SK-N-SH (cell line): ENCODE measurements at regions not wholly inside any gene's neighbourhood (a gene's known extent, or its start where the extent isn't known, plus 50 kb on each side); places are given as distances from the start of the nearest gene placed in this dataset.

Experiments
- CTCF ChIA-PET: fragments of 300-600, 350-600 bp; formaldehyde crosslinking; extraction: SDS; loops from one replicate; lab custom pipeline; 2021; lab: Yijun Ruan, JAX
- POLR2A ChIA-PET: fragments of 350-600 bp; sonication (Branson Sonifier 250); formaldehyde crosslinking; extraction: SDS; loops from one replicate; lab custom pipeline; 2020; ENCODE audit warnings: antibody characterized with exemption, inconsistent platforms; lab: Yijun Ruan, JAX
- DNase-seq: peaks from one replicate; pipeline ENCODE4 v3.0.0; 2012
- H2AFZ ChIP-seq: fragments of 200-600 bp; sonication (generic); 2 replicates; pipeline ENCODE4 v1.8.1; 2016; ENCODE audit warnings: antibody characterized with exemption, mild to moderate bottlenecking, low read depth
- H3F3A ChIP-seq: fragments of 200-600 bp; sonication (generic); replicated peaks from 2 replicates; pipeline ENCODE3; 2016; ENCODE audit warnings: antibody characterized with exemption, mild to moderate bottlenecking; ENCODE audit not compliant: insufficient read depth
- H3K27ac ChIP-seq, 2 experiments: fragments of 200-500 bp in 1 of 2; fragments of 200-600 bp in 1 of 2; sonication (Bioruptor generic) in 1 of 2; sonication (generic), shearing (Covaris generic) in 1 of 2; 2 replicates each; pipeline versions ENCODE4 v1.5.1 to v1.6.1; 2014 to 2016; ENCODE audit warnings: low read depth in 2 of 2, inconsistent platforms in 1 of 2, low read length in 1 of 2, mild to moderate bottlenecking in 1 of 2, mixed read lengths in 1 of 2
- H3K27me3 ChIP-seq: fragments of 200-600 bp; sonication (generic), shearing (Covaris generic); 2 replicates; pipeline ENCODE4 v1.6.1; 2016; ENCODE audit warnings: mixed run types; ENCODE audit not compliant: insufficient read depth
- H3K36me3 ChIP-seq, 2 experiments: fragments of 200-500 bp in 1 of 2; fragments of 200-600 bp in 1 of 2; sonication (Bioruptor generic) in 1 of 2; sonication (generic) in 1 of 2; replicated peaks in 1 of 2; 2 replicates each; pipeline versions ENCODE3 to v1.5.1; 2014 to 2016; ENCODE audit warnings: low read length in 1 of 2, mild to moderate bottlenecking in 1 of 2; ENCODE audit not compliant: insufficient read depth in 2 of 2, control insufficient read depth in 1 of 2
- H3K4me1 ChIP-seq, 2 experiments: fragments of 200-500 bp in 1 of 2; fragments of 200-600 bp in 1 of 2; sonication (Bioruptor generic) in 1 of 2; sonication (generic), shearing (Covaris generic) in 1 of 2; 2 replicates each; pipeline versions ENCODE4 v1.5.1 to v1.6.1; 2014 to 2016; ENCODE audit warnings: low read depth in 1 of 2, low read length in 1 of 2, mixed run types in 1 of 2; ENCODE audit not compliant: insufficient read depth in 2 of 2, control insufficient read depth in 1 of 2
- H3K4me2 ChIP-seq: fragments of 200-600 bp; sonication (generic), shearing (Covaris generic); 2 replicates; pipeline ENCODE4 v1.6.1; 2017; ENCODE audit warnings: mixed run types
- H3K4me3 ChIP-seq, 2 experiments: fragments of 200-500 bp in 1 of 2; fragments of 200-600 bp in 1 of 2; sonication (Bioruptor generic) in 1 of 2; sonication (generic), shearing (Covaris generic) in 1 of 2; 2 replicates each; pipeline versions ENCODE4 v1.5.1 to v1.8.1; 2014 to 2016; ENCODE audit warnings: low read depth in 2 of 2, inconsistent platforms in 1 of 2, low read length in 1 of 2, mild to moderate bottlenecking in 1 of 2, mixed read lengths in 1 of 2, moderate library complexity in 1 of 2
- H3K79me2 ChIP-seq: fragments of 200-600 bp; sonication (generic); 2 replicates; pipeline ENCODE4 v1.8.1; 2017; ENCODE audit warnings: mild to moderate bottlenecking; ENCODE audit not compliant: insufficient read depth
- H3K9ac ChIP-seq: fragments of 200-600 bp; sonication (generic); 2 replicates; pipeline ENCODE4 v1.6.1; 2017; ENCODE audit warnings: mixed run types
- H3K9me2 ChIP-seq: fragments of 200-600 bp; sonication (generic); 2 replicates; pipeline ENCODE4 v1.6.1; 2017; ENCODE audit warnings: mixed run types
- H3K9me3 ChIP-seq: fragments of 200-600 bp; sonication (generic); 2 replicates; pipeline ENCODE4 v1.6.1; 2017; ENCODE audit warnings: mixed run types, mild to moderate bottlenecking, moderate library complexity
- H4K20me1 ChIP-seq: fragments of 200-600 bp; sonication (generic); 2 replicates; pipeline ENCODE4 v1.6.1; 2017; ENCODE audit warnings: mild to moderate bottlenecking, mixed run types; ENCODE audit not compliant: insufficient read depth
- CHD2 ChIP-seq: fragments of 150-350 bp; IDR thresholded peaks from 2 replicates; pipeline ENCODE4 v1.6.1; 2018; ENCODE audit warnings: low read length; ENCODE audit not compliant: partially characterized antibody
- ELF1 ChIP-seq: IDR thresholded peaks from 2 replicates; pipeline ENCODE4 v1.4.0; 2012
- EZH2phosphoT487 ChIP-seq: fragments of 200-600 bp; sonication (generic); IDR thresholded peaks from 2 replicates; pipeline ENCODE4 v1.6.1; 2017; ENCODE audit warnings: low read depth, mixed run types, mild to moderate bottlenecking, antibody characterized with exemption, moderate library complexity, borderline replicate concordance
- FOXM1 ChIP-seq: IDR thresholded peaks from 2 replicates; pipeline ENCODE4 v1.4.0; 2012; ENCODE audit warnings: low read depth, mild to moderate bottlenecking
- IRF3 ChIP-seq: fragments of 150-350 bp; IDR thresholded peaks from 2 replicates; pipeline ENCODE4 v1.6.1; 2016; ENCODE audit warnings: mild to moderate bottlenecking, low read depth, low read length
- JUND ChIP-seq: IDR thresholded peaks from 2 replicates; pipeline ENCODE4 v1.4.0; 2012
- MXI1 ChIP-seq: IDR thresholded peaks from 2 replicates; pipeline ENCODE4 v1.6.1; 2012; ENCODE audit warnings: mild to moderate bottlenecking, low read depth, low read length, improper control_type of control experiment
- PBX3 ChIP-seq: IDR thresholded peaks from 2 replicates; pipeline ENCODE4; 2012
- RCOR1 ChIP-seq: fragments of 150-350 bp; IDR thresholded peaks from 2 replicates; pipeline ENCODE4 v1.6.1; 2017; ENCODE audit warnings: antibody characterized with exemption, low read length
- TCF12 ChIP-seq: IDR thresholded peaks from 2 replicates; pipeline ENCODE4 v1.4.0; 2012
- TEAD4 ChIP-seq: IDR thresholded peaks from 2 replicates; pipeline ENCODE4 v1.4.0; 2012; ENCODE audit warnings: mild to moderate bottlenecking, borderline replicate concordance; ENCODE audit not compliant: insufficient read depth
- WGBS: methylation state at CpG from one replicate; pipeline ENCODE4 v1.1.6; 2017; ENCODE audit warnings: low lambda C conversion rate; 5-methylcytosine and 5-hydroxymethylcytosine counted together
- TF ChIP-seq, protein P1 (sequence below): fragments of 150-350 bp; IDR thresholded peaks from 2 replicates; pipeline ENCODE4 v1.6.1; 2017; ENCODE audit warnings: antibody characterized with exemption, low read length, low read depth, borderline replicate concordance
- TF ChIP-seq, protein P2 (sequence below): IDR thresholded peaks from 2 replicates; pipeline ENCODE4 v1.4.0; 2012; ENCODE audit warnings: low read depth
- TF ChIP-seq, protein P3 (sequence below): IDR thresholded peaks from 2 replicates; pipeline ENCODE4 v1.4.0; 2012; ENCODE audit warnings: low read depth, borderline replicate concordance
- TF ChIP-seq, protein P4 (sequence below): fragments of 200-600 bp; sonication (generic); IDR thresholded peaks from 2 replicates; pipeline ENCODE4 v1.6.1; 2017; ENCODE audit warnings: antibody characterized with exemption, mild to moderate bottlenecking, moderate library complexity

GRCh38 chr7:81641873-81642272 lies 128.0 kb downstream of the HGF start:
- Histone ChIP-seq H2AFZ (no peak overlapping the region), H3K4me1 (peaks cover 10 to 28% of the 10 kb centered on the region in 2 experiments; a peak in 2 of 4 replicates), H3K9me2 (no peaks in the 10 kb centered on the region), H3K9ac (no peak overlapping the region), H3K4me3 (no peak overlapping the region), H3K4me2 (no peak overlapping the region), H3K36me3 (no peaks in the 10 kb centered on the region), H3K9me3 (peaks cover 6% of the 10 kb centered on the region; the same call in 1 of the 2 replicates), H3K27me3 (no peaks in the 10 kb centered on the region), H4K20me1 (no peaks in the 10 kb centered on the region), H3K27ac (no peak overlapping the region), H3F3A (peaks cover 22% of the 10 kb centered on the region), H3K79me2 (no peaks in the 10 kb centered on the region)
- 89% methylated on average over 2 of the region's 2 CpGs for WGBS
- no peak for DNase-seq
- no peak for TF ChIP-seq RCOR1
- no peak for TF ChIP-seq TEAD4
- TF ChIP-seq MXI1: no peak
- no peak for TF ChIP-seq EZH2phosphoT487
- TF ChIP-seq, protein P1, sequence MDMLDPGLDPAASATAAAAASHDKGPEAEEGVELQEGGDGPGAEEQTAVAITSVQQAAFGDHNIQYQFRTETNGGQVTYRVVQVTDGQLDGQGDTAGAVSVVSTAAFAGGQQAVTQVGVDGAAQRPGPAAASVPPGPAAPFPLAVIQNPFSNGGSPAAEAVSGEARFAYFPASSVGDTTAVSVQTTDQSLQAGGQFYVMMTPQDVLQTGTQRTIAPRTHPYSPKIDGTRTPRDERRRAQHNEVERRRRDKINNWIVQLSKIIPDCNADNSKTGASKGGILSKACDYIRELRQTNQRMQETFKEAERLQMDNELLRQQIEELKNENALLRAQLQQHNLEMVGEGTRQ: no peak
- TF ChIP-seq JUND: no peak
- no peak for TF ChIP-seq FOXM1
- TF ChIP-seq, protein P2, sequence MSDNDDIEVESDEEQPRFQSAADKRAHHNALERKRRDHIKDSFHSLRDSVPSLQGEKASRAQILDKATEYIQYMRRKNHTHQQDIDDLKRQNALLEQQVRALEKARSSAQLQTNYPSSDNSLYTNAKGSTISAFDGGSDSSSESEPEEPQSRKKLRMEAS: no peak
- TF ChIP-seq TCF12: no peak
- TF ChIP-seq PBX3: no peak
- TF ChIP-seq, protein P3, sequence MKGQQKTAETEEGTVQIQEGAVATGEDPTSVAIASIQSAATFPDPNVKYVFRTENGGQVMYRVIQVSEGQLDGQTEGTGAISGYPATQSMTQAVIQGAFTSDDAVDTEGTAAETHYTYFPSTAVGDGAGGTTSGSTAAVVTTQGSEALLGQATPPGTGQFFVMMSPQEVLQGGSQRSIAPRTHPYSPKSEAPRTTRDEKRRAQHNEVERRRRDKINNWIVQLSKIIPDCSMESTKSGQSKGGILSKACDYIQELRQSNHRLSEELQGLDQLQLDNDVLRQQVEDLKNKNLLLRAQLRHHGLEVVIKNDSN: no peak
- no peak for TF ChIP-seq ELF1
- TF ChIP-seq, protein P4, sequence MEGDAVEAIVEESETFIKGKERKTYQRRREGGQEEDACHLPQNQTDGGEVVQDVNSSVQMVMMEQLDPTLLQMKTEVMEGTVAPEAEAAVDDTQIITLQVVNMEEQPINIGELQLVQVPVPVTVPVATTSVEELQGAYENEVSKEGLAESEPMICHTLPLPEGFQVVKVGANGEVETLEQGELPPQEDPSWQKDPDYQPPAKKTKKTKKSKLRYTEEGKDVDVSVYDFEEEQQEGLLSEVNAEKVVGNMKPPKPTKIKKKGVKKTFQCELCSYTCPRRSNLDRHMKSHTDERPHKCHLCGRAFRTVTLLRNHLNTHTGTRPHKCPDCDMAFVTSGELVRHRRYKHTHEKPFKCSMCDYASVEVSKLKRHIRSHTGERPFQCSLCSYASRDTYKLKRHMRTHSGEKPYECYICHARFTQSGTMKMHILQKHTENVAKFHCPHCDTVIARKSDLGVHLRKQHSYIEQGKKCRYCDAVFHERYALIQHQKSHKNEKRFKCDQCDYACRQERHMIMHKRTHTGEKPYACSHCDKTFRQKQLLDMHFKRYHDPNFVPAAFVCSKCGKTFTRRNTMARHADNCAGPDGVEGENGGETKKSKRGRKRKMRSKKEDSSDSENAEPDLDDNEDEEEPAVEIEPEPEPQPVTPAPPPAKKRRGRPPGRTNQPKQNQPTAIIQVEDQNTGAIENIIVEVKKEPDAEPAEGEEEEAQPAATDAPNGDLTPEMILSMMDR: no peak
- no peak for TF ChIP-seq CHD2
- no peak for TF ChIP-seq IRF3
- CTCF ChIA-PET: interaction anchor here (0.7 to 1.0 kb wide), 5 partner anchors 12 to 403 kb away, joined by 3 to 4 read pairs (median 3); no protein-coding TSS in a partner anchor
- POLR2A ChIA-PET: no interaction called here
